Upper lobe of right lung (tissue), 1 donor: ENCODE measurements at regions not wholly inside any gene's neighbourhood (a gene's known extent, or its start where the extent isn't known, plus 50 kb on each side); places are given as distances from the start of the nearest gene placed in this dataset.

ENCODE experiments used
- ATAC-seq: fragments of 200-7000 bp; cut with Tn5 transposase; one replicate; pipeline ENCODE4 v1.9.1; 2020; ENCODE audit warnings: mild to moderate bottlenecking, moderate library complexity
- DNase-seq: peaks from one replicate; pipeline ENCODE4 v3.0.0-alpha.2; 2020
- H3K27ac ChIP-seq: fragments of 200-600 bp; one replicate; pipeline ENCODE4 v1.8.0; 2022
- H3K27me3 ChIP-seq: fragments of 200-600 bp; one replicate; pipeline ENCODE4 v1.8.0; 2022; ENCODE audit warnings: mild to moderate bottlenecking
- H3K36me3 ChIP-seq: fragments of 200-600 bp; one replicate; pipeline ENCODE4 v1.8.0; 2022
- H3K4me1 ChIP-seq: fragments of 200-600 bp; one replicate; pipeline ENCODE4 v1.8.0; 2022
- H3K4me3 ChIP-seq: fragments of 200-600 bp; one replicate; pipeline ENCODE4 v1.8.0; 2022; ENCODE audit warnings: mild to moderate bottlenecking
- H3K9me3 ChIP-seq: fragments of 200-600 bp; one replicate; pipeline ENCODE4 v1.8.0; 2022
- CTCF ChIP-seq: fragments of 200-600 bp; IDR thresholded peaks from one replicate; pipeline ENCODE4 v1.8.0; 2022; ENCODE audit warnings: antibody characterized with exemption
- intact Hi-C: fragments of 100-400 bp; cut with DNase I; formaldehyde crosslinking; loops from one replicate; pipeline ENCODE4 v1.11.0; 2022
- donor health status: DM: no; HTN: yes; CAD: no; lungs with severe emphysema.

- H3K36me3 ChIP-seq = no peaks in the 10 kb centered on the region
- no peak overlapping the region for H3K27ac ChIP-seq
- DNase-seq (no peak), ATAC-seq (no peak)
- intact Hi-C loops = no loop called here
- H3K4me1 ChIP-seq = no peaks in the 10 kb centered on the region
- no peaks in the 10 kb centered on the region for H3K27me3 ChIP-seq
- H3K4me3 ChIP-seq = no peak overlapping the region
- H3K9me3 ChIP-seq = no peaks in the 10 kb centered on the region
- no peak for TF ChIP-seq CTCF
These were observed 464.6 kb downstream of the FGF9 start for GRCh38 chr13:22135446-22135845.

DNA sequence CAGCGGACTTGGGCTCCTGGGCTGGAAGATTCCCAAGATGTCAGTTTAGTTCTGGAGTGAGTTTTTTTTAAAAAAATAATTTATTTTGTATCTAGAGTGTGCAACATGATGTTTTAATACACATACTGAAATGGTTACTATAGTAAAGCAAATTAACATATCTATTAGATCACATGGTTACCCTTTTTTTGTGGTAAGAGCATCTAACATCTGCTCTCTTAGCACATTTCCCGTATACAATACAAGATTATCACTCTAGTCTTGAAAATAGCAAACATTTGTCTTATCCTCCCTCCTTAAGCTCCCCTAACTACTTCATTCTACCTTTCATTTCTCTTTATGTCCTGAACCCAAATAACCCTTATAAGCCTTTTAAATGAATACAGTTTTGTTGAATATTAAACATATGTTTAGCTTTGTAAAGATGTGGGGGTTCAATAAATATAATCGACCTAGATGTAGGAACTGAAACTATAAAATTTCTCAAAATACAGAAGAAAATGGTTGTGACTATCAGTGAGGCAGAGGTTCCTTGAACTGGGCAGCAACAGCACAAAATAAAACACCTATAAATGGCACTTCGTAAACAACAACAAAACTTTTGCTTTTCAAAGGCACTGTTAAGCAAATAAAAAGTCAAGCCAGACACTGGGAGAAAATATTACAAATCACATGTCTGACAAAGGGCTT lies 466.6 kb downstream of the FGF9 start:
- TF ChIP-seq CTCF = no peak
- Histone ChIP-seq H3K9me3 (no peaks in the 10 kb centered on the region), H3K36me3 (no peaks in the 10 kb centered on the region), H3K4me3 (no peak overlapping the region), H3K27ac (no peak overlapping the region), H3K27me3 (no peaks in the 10 kb centered on the region), H3K4me1 (no peaks in the 10 kb centered on the region)
- ATAC-seq = no peak
- intact Hi-C loops = no loop called here
- DNase-seq = no peak

DNA sequence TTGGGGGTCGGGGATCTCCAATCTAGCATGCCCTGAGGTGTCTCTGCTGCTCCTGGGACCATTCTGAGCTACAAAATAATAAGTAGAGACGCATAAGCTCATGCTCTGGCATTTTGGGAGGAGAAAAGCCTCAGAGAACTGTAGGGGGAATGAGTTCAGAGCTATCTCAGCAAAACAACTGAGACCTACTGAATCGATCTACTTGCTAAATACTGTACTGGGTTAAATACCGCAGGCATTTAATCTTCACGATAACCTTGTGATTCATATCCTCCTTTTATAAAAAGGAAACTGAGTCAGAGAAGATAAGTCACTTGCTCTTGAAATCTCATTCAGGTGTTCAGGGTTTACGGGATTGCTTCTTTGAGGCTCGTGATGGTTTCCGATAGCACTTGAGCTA lies 468.1 kb downstream of the FGF9 start:
- no peak overlapping the region for H3K4me3 ChIP-seq
- intact Hi-C loops = no loop called here
- no peaks in the 10 kb centered on the region for H3K36me3 ChIP-seq
- no peak overlapping the region for H3K27ac ChIP-seq
- no peaks in the 10 kb centered on the region for H3K4me1 ChIP-seq
- ATAC-seq (no peak), DNase-seq (no peak)
- H3K9me3 ChIP-seq = no peaks in the 10 kb centered on the region
- no peak for TF ChIP-seq CTCF
- no peaks in the 10 kb centered on the region for H3K27me3 ChIP-seq

DNA sequence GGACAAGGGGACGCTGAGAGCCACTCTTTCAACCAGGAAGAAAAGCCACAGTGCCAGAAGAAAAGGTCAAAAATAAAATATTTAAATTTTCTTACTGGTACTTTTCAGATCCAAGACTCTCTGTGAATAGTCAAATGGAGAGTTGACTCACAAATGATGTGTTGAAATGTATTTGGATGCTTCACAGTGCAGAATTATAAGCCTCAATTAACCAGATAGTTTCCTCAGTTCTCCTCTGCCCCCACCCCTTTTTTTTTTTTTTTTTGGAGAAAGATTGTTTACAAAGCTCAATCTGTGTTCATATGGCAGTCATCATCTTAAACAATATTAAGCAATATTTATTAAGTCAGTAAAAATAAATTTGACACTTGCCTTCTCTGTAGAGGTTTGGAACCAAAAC lies 470.8 kb downstream of the FGF9 start:
- no peak for TF ChIP-seq CTCF
- no peak for DNase-seq
- no peak for ATAC-seq

DNA sequence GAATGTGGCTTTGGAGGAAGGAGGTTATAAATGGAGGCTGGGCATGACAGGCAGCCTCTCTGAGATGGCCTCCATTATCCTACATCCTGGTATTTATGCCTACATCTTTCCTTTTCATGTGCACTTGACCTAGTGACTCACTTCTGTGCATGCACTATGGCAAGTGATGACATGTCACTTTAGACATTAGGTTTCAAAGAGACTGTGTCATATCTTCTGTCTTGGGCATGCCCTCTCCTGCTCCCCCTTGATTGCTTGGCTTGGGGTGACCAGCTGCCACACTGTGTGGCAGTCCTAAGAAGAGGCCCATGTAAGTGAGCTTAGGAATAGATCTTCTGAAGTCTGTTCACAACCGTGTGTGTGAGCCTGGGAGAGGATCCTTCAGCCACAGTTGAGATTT lies 472.8 kb downstream of the FGF9 start:
- Histone ChIP-seq H3K4me3 (no peak overlapping the region), H3K4me1 (no peaks in the 10 kb centered on the region), H3K27me3 (no peaks in the 10 kb centered on the region), H3K36me3 (no peaks in the 10 kb centered on the region), H3K27ac (no peak overlapping the region), H3K9me3 (no peaks in the 10 kb centered on the region)
- no peak for ATAC-seq
- intact Hi-C loops = no loop called here
- DNase-seq = no peak
- TF ChIP-seq CTCF = no peak

More for the DNA sequence above, 470.8 kb downstream of the FGF9 start:
- intact Hi-C loops = no loop called here
- H3K4me3 ChIP-seq = no peak overlapping the region
- no peak overlapping the region for H3K27ac ChIP-seq
- H3K9me3 ChIP-seq = no peaks in the 10 kb centered on the region
- no peaks in the 10 kb centered on the region for H3K4me1 ChIP-seq
- H3K36me3 ChIP-seq = no peaks in the 10 kb centered on the region
- no peaks in the 10 kb centered on the region for H3K27me3 ChIP-seq

DNA sequence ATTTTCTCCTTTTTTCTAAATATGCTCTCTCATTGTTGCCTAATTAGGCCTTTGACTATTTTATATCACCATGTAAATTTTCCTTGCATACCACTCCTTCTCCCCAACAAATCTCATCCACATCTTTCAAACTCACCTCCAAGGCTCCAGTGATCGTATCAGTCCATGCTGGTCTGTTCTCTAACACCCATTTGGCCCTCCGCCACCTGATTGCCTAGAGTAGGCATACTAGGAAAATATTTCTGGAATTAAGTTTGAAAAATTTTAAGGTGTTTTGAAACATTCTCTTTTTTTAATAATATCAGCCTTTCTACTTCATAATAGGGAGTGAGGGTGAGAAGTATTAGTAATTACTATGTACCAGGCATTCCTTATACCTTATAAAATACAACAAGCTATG lies 473.9 kb downstream of the FGF9 start:
- Histone ChIP-seq H3K27me3 (no peaks in the 10 kb centered on the region), H3K4me1 (no peaks in the 10 kb centered on the region), H3K27ac (no peak overlapping the region), H3K9me3 (no peaks in the 10 kb centered on the region), H3K36me3 (no peaks in the 10 kb centered on the region), H3K4me3 (no peak overlapping the region)
- ATAC-seq = no peak
- no peak for DNase-seq
- intact Hi-C loops = no loop called here
- no peak for TF ChIP-seq CTCF
